HEK293 (cell line): ENCODE measurements at regions not wholly inside any gene's neighbourhood (a gene's known extent, or its start where the extent isn't known, plus 50 kb on each side); places are given as distances from the start of the nearest gene placed in this dataset.

Source experiments
- BCL11B ChIP-seq: fragments of 450-650 bp; formaldehyde crosslinking; IDR thresholded peaks from 2 replicates; pipeline ENCODE4 v1.5.1; 2016; ENCODE audit warnings: low read depth, missing biosample characterization, missing genetic modification characterization
- ZNF140 ChIP-seq: fragments of 450-650 bp; formaldehyde crosslinking; IDR thresholded peaks from 2 replicates; pipeline ENCODE4 v1.5.1; 2016; ENCODE audit warnings: missing biosample characterization, missing genetic modification characterization
- TF ChIP-seq, protein P1 (sequence below): fragments of 450-650 bp; formaldehyde crosslinking; IDR thresholded peaks from 2 replicates; pipeline ENCODE4 v1.5.1; 2016; ENCODE audit warnings: missing biosample characterization, missing genetic modification characterization
- TF ChIP-seq, protein P2 (sequence below): fragments of 450-650 bp; formaldehyde crosslinking; IDR thresholded peaks from 2 replicates; pipeline ENCODE4 v1.5.1; 2016; ENCODE audit warnings: missing biosample characterization, missing genetic modification characterization
- TF ChIP-seq, protein P3 (sequence below): fragments of 450-650 bp; formaldehyde crosslinking; IDR thresholded peaks from 2 replicates; pipeline ENCODE4 v1.5.1; 2016; ENCODE audit warnings: missing biosample characterization, missing genetic modification characterization

DNA sequence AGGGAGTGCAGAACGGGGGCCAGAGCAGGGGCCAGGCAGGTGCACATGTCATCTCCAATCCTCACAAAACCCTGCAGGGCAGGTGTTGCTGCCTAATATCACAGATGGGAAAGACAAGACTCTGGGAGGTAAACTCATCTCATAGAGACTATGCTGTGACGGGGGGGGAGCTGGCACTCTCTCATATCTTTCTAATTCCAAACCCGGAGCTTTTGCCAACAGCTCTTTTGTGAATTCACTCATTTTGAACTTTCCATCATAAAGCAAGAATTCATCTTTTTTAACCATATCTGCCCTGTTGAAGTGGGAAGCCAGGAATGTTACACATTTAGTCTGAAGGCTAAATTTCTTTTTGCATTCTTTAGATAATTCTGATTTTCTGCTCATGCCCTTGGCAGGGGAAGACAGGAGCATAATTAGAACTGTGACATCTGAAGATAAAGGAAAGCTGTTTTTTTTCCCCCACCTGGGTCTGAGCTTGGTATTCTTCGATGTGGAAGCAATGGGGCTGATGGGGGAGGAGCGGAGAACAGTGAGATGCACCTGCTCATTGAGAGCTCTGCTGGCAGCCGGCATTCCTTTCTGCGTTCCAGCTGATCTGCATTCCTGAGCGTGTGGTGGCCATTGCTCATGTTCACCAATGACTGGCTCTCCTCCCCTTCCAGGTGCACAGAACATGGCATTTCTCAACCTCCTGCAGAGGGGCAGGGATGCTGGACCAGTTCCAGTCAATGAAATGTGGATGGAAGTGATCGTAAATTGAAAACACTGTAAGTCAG is 159.2 kb downstream of the NSG2 start:
- TF ChIP-seq, protein P1, sequence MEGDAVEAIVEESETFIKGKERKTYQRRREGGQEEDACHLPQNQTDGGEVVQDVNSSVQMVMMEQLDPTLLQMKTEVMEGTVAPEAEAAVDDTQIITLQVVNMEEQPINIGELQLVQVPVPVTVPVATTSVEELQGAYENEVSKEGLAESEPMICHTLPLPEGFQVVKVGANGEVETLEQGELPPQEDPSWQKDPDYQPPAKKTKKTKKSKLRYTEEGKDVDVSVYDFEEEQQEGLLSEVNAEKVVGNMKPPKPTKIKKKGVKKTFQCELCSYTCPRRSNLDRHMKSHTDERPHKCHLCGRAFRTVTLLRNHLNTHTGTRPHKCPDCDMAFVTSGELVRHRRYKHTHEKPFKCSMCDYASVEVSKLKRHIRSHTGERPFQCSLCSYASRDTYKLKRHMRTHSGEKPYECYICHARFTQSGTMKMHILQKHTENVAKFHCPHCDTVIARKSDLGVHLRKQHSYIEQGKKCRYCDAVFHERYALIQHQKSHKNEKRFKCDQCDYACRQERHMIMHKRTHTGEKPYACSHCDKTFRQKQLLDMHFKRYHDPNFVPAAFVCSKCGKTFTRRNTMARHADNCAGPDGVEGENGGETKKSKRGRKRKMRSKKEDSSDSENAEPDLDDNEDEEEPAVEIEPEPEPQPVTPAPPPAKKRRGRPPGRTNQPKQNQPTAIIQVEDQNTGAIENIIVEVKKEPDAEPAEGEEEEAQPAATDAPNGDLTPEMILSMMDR (tag by site-specific recombination), result no peak
- TF ChIP-seq ZNF140 (no peak), BCL11B (tag by site-specific recombination) (no peak)
- TF ChIP-seq, protein P2, sequence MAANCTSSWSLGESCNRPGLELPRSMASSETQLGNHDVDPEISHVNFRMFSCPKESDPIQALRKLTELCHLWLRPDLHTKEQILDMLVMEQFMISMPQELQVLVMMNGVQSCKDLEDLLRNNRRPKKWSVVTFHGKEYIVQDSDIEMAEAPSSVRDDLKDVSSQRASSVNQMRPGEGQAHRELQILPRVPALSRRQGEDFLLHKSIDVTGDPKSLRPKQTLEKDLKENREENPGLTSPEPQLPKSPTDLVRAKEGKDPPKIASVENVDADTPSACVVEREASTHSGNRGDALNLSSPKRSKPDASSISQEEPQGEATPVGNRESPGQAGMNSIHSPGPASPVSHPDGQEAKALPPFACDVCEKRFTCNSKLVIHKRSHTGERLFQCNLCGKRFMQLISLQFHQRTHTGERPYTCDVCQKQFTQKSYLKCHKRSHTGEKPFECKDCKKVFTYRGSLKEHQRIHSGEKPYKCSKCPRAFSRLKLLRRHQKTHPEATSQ (tag by site-specific recombination), result no peak
- TF ChIP-seq, protein P3, sequence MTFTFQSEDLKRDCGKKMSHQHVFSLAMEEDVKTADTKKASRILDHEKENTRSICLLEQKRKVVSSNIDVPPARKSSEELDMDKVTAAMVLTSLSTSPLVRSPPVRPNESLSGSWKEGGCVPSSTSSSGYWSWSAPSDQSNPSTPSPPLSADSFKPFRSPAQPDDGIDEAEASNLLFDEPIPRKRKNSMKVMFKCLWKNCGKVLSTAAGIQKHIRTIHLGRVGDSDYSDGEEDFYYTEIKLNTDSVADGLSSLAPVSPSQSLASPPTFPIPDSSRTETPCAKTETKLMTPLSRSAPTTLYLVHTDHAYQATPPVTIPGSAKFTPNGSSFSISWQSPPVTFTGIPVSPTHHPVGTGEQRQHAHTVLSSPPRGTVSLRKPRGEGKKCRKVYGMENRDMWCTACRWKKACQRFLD (tag by site-specific recombination), result no peak
